Ishikawa (cell line): ENCODE measurements at regions not wholly inside any gene's neighbourhood (a gene's known extent, or its start where the extent isn't known, plus 50 kb on each side); places are given as distances from the start of the nearest gene placed in this dataset.

Experiments used
- CEBPB ChIP-seq: IDR thresholded peaks from 2 replicates; pipeline ENCODE4 v1.6.1; 2012
- CREB1 ChIP-seq: IDR thresholded peaks from 2 replicates; pipeline ENCODE4 v1.6.1; 2012; ENCODE audit warnings: low read depth
- EGR1 ChIP-seq: IDR thresholded peaks from 2 replicates; pipeline ENCODE4 v1.6.1; 2012
- EP300 ChIP-seq: IDR thresholded peaks from 2 replicates; pipeline ENCODE4 v1.6.1; 2012; ENCODE audit warnings: borderline replicate concordance
- FOXM1 ChIP-seq: IDR thresholded peaks from 2 replicates; pipeline ENCODE4 v1.6.1; 2012; ENCODE audit warnings: low read depth, borderline replicate concordance
- MAX ChIP-seq: IDR thresholded peaks from 2 replicates; pipeline ENCODE4 v1.6.1; 2012
- NFIC ChIP-seq: IDR thresholded peaks from 2 replicates; pipeline ENCODE4 v1.6.1; 2012
- RAD21 ChIP-seq: IDR thresholded peaks from 2 replicates; pipeline ENCODE4 v1.6.1; 2012; ENCODE audit warnings: low read depth
- REST ChIP-seq: IDR thresholded peaks from 2 replicates; pipeline ENCODE4 v1.6.1; 2012; ENCODE audit warnings: low read depth, mild to moderate bottlenecking
- TAF1 ChIP-seq: IDR thresholded peaks from 2 replicates; pipeline ENCODE4 v1.6.1; 2012; ENCODE audit warnings: low read depth, mild to moderate bottlenecking
- TCF12 ChIP-seq: IDR thresholded peaks from 2 replicates; pipeline ENCODE4 v1.6.1; 2012; ENCODE audit warnings: low read depth
- TEAD4 ChIP-seq: IDR thresholded peaks from 2 replicates; pipeline ENCODE4 v1.6.1; 2012
- USF1 ChIP-seq: IDR thresholded peaks from 2 replicates; pipeline ENCODE4 v1.6.1; 2012
- YY1 ChIP-seq: IDR thresholded peaks from 2 replicates; pipeline ENCODE4 v1.6.1; 2012; ENCODE audit warnings: low read depth
- ZBTB7A ChIP-seq: IDR thresholded peaks from 2 replicates; pipeline ENCODE4 v1.6.1; 2012; ENCODE audit warnings: low read depth

- TF ChIP-seq EP300 (no peak), ZBTB7A (no peak), YY1 (no peak), FOXM1 (no peak), EGR1 (no peak), REST (no peak), CEBPB (no peak), RAD21 (no peak), NFIC (no peak), TEAD4 (no peak), USF1 (no peak)
Measured at GRCh38 chrX:21174439-21174838, 199.8 kb upstream of the CNKSR2 start.

GRCh38 chrX:21176921-21177571 is 197.2 kb upstream of the CNKSR2 start:
- no peak for TF ChIP-seq REST
- no peak for TF ChIP-seq FOXM1
- no peak for TF ChIP-seq RAD21
- TF ChIP-seq CEBPB = no peak
- no peak for TF ChIP-seq NFIC
- TF ChIP-seq TEAD4 = no peak
- no peak for TF ChIP-seq TCF12
- no peak for TF ChIP-seq EGR1
- TF ChIP-seq YY1 = no peak
- no peak for TF ChIP-seq ZBTB7A
- no peak for TF ChIP-seq MAX
- no peak for TF ChIP-seq TAF1
- no peak for TF ChIP-seq USF1
- TF ChIP-seq CREB1 = no peak

GRCh38 chrX:21181232-21181853 is 192.9 kb upstream of the CNKSR2 start:
- TF ChIP-seq NFIC (no peak), REST (no peak)

- no peak for TF ChIP-seq EGR1
- TF ChIP-seq CREB1 = no peak
- TF ChIP-seq CEBPB = no peak
- TF ChIP-seq RAD21 = no peak
- TF ChIP-seq MAX = no peak
- no peak for TF ChIP-seq EP300
- TF ChIP-seq TCF12 = no peak
Measured at GRCh38 chrX:21193196-21193595, 181.0 kb upstream of the CNKSR2 start.

GRCh38 chrX:21194526-21194925 is 179.7 kb upstream of the CNKSR2 start:
- TF ChIP-seq MAX (no peak), NFIC (no peak), EGR1 (no peak), RAD21 (no peak), ZBTB7A (no peak), CEBPB (no peak), TEAD4 (no peak), TAF1 (no peak), EP300 (no peak), REST (no peak), FOXM1 (no peak), YY1 (no peak), TCF12 (no peak), CREB1 (no peak), USF1 (no peak)
